Panc1 (cell line): ENCODE measurements at regions not wholly inside any gene's neighbourhood (a gene's known extent, or its start where the extent isn't known, plus 50 kb on each side); places are given as distances from the start of the nearest gene placed in this dataset.

Experiments used
- POLR2AphosphoS5 ChIP-seq: IDR thresholded peaks from 2 replicates; pipeline ENCODE4 v1.6.1; 2012; ENCODE audit warnings: mild to moderate bottlenecking, low read depth, low read length, moderate library complexity
- SIN3A ChIP-seq: IDR thresholded peaks from 2 replicates; pipeline ENCODE4 v1.6.1; 2012; ENCODE audit warnings: low read depth, mild to moderate bottlenecking, low read length, moderate library complexity, borderline replicate concordance; ENCODE audit not compliant: insufficient read depth
- TF ChIP-seq, protein P1 (sequence below): fragments of 450-650 bp; IDR thresholded peaks from 2 replicates; pipeline ENCODE4 v1.5.1; 2017; ENCODE audit warnings: mild to moderate bottlenecking
- TF ChIP-seq, protein P2 (sequence below), 2 experiments: IDR thresholded peaks; 2 replicates each; pipeline ENCODE4 v1.6.1; 2011 to 2012; ENCODE audit warnings: low read depth in 2 of 2, control low read depth in 1 of 2, low read length in 1 of 2, mild to moderate bottlenecking in 1 of 2, moderate library complexity in 1 of 2; ENCODE audit not compliant: insufficient read depth in 1 of 2

DNA sequence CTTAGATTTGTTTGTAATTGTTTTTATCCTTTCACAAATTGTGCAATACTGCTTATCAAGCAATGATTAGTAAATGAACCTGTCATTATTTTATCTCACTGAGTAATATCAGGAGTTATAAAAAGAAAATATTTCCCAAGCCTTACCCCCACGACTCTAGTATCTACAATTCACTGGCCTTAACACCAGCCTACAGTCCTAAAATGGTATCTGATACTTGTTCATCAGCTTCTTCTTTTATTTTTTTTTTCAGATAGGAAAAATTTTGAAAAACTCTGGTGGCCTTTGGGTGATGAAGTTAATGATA is 160.8 kb upstream of the FOXA2 start:
- TF ChIP-seq, protein P1, sequence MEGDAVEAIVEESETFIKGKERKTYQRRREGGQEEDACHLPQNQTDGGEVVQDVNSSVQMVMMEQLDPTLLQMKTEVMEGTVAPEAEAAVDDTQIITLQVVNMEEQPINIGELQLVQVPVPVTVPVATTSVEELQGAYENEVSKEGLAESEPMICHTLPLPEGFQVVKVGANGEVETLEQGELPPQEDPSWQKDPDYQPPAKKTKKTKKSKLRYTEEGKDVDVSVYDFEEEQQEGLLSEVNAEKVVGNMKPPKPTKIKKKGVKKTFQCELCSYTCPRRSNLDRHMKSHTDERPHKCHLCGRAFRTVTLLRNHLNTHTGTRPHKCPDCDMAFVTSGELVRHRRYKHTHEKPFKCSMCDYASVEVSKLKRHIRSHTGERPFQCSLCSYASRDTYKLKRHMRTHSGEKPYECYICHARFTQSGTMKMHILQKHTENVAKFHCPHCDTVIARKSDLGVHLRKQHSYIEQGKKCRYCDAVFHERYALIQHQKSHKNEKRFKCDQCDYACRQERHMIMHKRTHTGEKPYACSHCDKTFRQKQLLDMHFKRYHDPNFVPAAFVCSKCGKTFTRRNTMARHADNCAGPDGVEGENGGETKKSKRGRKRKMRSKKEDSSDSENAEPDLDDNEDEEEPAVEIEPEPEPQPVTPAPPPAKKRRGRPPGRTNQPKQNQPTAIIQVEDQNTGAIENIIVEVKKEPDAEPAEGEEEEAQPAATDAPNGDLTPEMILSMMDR, result no peak
- TF ChIP-seq POLR2AphosphoS5, result no peak
- TF ChIP-seq, protein P2, sequence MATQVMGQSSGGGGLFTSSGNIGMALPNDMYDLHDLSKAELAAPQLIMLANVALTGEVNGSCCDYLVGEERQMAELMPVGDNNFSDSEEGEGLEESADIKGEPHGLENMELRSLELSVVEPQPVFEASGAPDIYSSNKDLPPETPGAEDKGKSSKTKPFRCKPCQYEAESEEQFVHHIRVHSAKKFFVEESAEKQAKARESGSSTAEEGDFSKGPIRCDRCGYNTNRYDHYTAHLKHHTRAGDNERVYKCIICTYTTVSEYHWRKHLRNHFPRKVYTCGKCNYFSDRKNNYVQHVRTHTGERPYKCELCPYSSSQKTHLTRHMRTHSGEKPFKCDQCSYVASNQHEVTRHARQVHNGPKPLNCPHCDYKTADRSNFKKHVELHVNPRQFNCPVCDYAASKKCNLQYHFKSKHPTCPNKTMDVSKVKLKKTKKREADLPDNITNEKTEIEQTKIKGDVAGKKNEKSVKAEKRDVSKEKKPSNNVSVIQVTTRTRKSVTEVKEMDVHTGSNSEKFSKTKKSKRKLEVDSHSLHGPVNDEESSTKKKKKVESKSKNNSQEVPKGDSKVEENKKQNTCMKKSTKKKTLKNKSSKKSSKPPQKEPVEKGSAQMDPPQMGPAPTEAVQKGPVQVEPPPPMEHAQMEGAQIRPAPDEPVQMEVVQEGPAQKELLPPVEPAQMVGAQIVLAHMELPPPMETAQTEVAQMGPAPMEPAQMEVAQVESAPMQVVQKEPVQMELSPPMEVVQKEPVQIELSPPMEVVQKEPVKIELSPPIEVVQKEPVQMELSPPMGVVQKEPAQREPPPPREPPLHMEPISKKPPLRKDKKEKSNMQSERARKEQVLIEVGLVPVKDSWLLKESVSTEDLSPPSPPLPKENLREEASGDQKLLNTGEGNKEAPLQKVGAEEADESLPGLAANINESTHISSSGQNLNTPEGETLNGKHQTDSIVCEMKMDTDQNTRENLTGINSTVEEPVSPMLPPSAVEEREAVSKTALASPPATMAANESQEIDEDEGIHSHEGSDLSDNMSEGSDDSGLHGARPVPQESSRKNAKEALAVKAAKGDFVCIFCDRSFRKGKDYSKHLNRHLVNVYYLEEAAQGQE (IDR thresholded peaks at IDR 0.05; ENCODE audit: insufficient read depth in 1 of 2, low read depth in 2 of 2, low read length in 1 of 2), result no peak
- TF ChIP-seq SIN3A, result no peak
